Osteoblast (primary cell): ENCODE measurements at regions not wholly inside any gene's neighbourhood (a gene's known extent, or its start where the extent isn't known, plus 50 kb on each side); places are given as distances from the start of the nearest gene placed in this dataset.

Experiments used
- DNase-seq: peaks from one replicate; pipeline ENCODE4 v3.0.0; 2011; ENCODE audit warnings: low spot score, mixed read lengths; ENCODE audit not compliant: insufficient read length; ENCODE audit errors: missing footprints
- H2AFZ ChIP-seq: 2 replicates; pipeline ENCODE4 v1.6.0; 2011; ENCODE audit warnings: mild to moderate bottlenecking, low read length
- H3K27ac ChIP-seq: 2 replicates; pipeline ENCODE4 v1.5.1; 2011; ENCODE audit warnings: mild to moderate bottlenecking, low read depth, low read length, moderate library complexity
- H3K27me3 ChIP-seq: 2 replicates; pipeline ENCODE4 v1.6.0; 2012; ENCODE audit warnings: mild to moderate bottlenecking, control low read depth, inconsistent platforms, low read length, moderate library complexity; ENCODE audit not compliant: insufficient read depth
- H3K36me3 ChIP-seq: 2 replicates; pipeline ENCODE4 v1.5.1; 2011; ENCODE audit warnings: mild to moderate bottlenecking, low read length, control low read depth, moderate library complexity; ENCODE audit not compliant: insufficient read depth
- H3K4me1 ChIP-seq: 2 replicates; pipeline ENCODE4 v1.5.1; 2011; ENCODE audit warnings: mild to moderate bottlenecking, low read length, control low read depth, moderate library complexity; ENCODE audit not compliant: insufficient read depth
- H3K4me2 ChIP-seq: 2 replicates; pipeline ENCODE4 v1.6.0; 2011; ENCODE audit warnings: mild to moderate bottlenecking, low read length; ENCODE audit not compliant: insufficient read depth
- H3K4me3 ChIP-seq: fragments of 200-600 bp; sonication (generic); 3 replicates; pipeline ENCODE4 v1.5.1; 2012; ENCODE audit warnings: mild to moderate bottlenecking, low read length, inconsistent platforms; ENCODE audit not compliant: insufficient read depth
- H3K79me2 ChIP-seq: 2 replicates; pipeline ENCODE4 v1.6.0; 2012; ENCODE audit warnings: mild to moderate bottlenecking, low read length, control low read depth, inconsistent platforms; ENCODE audit not compliant: insufficient read depth
- H3K9me3 ChIP-seq: 2 replicates; pipeline ENCODE4 v1.5.1; 2011; ENCODE audit warnings: low read depth, low read length, control low read depth
- H4K20me1 ChIP-seq: 2 replicates; pipeline ENCODE4 v1.6.0; 2012; ENCODE audit warnings: mild to moderate bottlenecking, low read length, control low read depth; ENCODE audit not compliant: insufficient read depth
- CTCF ChIP-seq: IDR thresholded peaks from 2 replicates; pipeline ENCODE4 v1.5.1; 2011; ENCODE audit warnings: mild to moderate bottlenecking, low read depth, low read length, moderate library complexity; ENCODE audit errors: extremely low read depth

GRCh38 chr2:163338270-163338669, 397.5 kb downstream of the FIGN start:
- H3K36me3 ChIP-seq: no peaks in the 10 kb centered on the region
- H3K27ac ChIP-seq: no peak overlapping the region
- H3K4me2 ChIP-seq: no peak overlapping the region
- no peak for TF ChIP-seq CTCF
- H3K9me3 ChIP-seq: no peaks in the 10 kb centered on the region
- H3K79me2 ChIP-seq: no peaks in the 10 kb centered on the region
- H3K4me1 ChIP-seq: no peaks in the 10 kb centered on the region
- H3K4me3 ChIP-seq: no peak overlapping the region
- no peak overlapping the region for H2AFZ ChIP-seq
- no peaks in the 10 kb centered on the region for H3K27me3 ChIP-seq
- no peak for DNase-seq
- H4K20me1 ChIP-seq: no peaks in the 10 kb centered on the region

- H2AFZ ChIP-seq: no peak overlapping the region
- no peaks in the 10 kb centered on the region for H3K4me1 ChIP-seq
- H3K4me3 ChIP-seq: no peak overlapping the region
- TF ChIP-seq CTCF: no peak
- H4K20me1 ChIP-seq: no peaks in the 10 kb centered on the region
- H3K27me3 ChIP-seq: no peaks in the 10 kb centered on the region
- H3K9me3 ChIP-seq: no peaks in the 10 kb centered on the region
- no peaks in the 10 kb centered on the region for H3K36me3 ChIP-seq
- no peaks in the 10 kb centered on the region for H3K79me2 ChIP-seq
- H3K4me2 ChIP-seq: no peak overlapping the region
- H3K27ac ChIP-seq: no peak overlapping the region
- no peak for DNase-seq
Observed at GRCh38 chr2:163324677-163325076, 411.1 kb downstream of the FIGN start.

- H3K79me2 ChIP-seq: no peaks in the 10 kb centered on the region
- no peak for DNase-seq
- no peaks in the 10 kb centered on the region for H4K20me1 ChIP-seq
- H3K4me3 ChIP-seq: no peak overlapping the region
- H3K36me3 ChIP-seq: no peaks in the 10 kb centered on the region
- no peaks in the 10 kb centered on the region for H3K4me1 ChIP-seq
- no peak overlapping the region for H3K4me2 ChIP-seq
- H2AFZ ChIP-seq: no peak overlapping the region
- H3K27ac ChIP-seq: no peak overlapping the region
- H3K9me3 ChIP-seq: no peaks in the 10 kb centered on the region
- no peak for TF ChIP-seq CTCF
- no peaks in the 10 kb centered on the region for H3K27me3 ChIP-seq
Observed at GRCh38 chr2:163319006-163319405, 416.8 kb downstream of the FIGN start.

- Histone ChIP-seq H3K4me1 (no peaks in the 10 kb centered on the region), H2AFZ (no peak overlapping the region), H3K9me3 (no peaks in the 10 kb centered on the region), H3K4me2 (no peak overlapping the region), H3K27ac (no peak overlapping the region), H4K20me1 (no peaks in the 10 kb centered on the region), H3K27me3 (no peaks in the 10 kb centered on the region), H3K36me3 (no peaks in the 10 kb centered on the region), H3K4me3 (no peak overlapping the region), H3K79me2 (no peaks in the 10 kb centered on the region)
- no peak for TF ChIP-seq CTCF
- DNase-seq: no peak
Observed at GRCh38 chr2:163314712-163315111, 421.1 kb downstream of the FIGN start.
